GM08714 (cell line): ENCODE measurements at regions not wholly inside any gene's neighbourhood (a gene's known extent, or its start where the extent isn't known, plus 50 kb on each side); places are given as distances from the start of the nearest gene placed in this dataset.

Source experiments
- H3K4me3 ChIP-seq: fragments of 200-500 bp; sonication (Bioruptor generic); 2 replicates; pipeline ENCODE4 v1.5.1; 2014; ENCODE audit warnings: mild to moderate bottlenecking, low read length, inconsistent platforms
- ZNF274 ChIP-seq: IDR thresholded peaks from 2 replicates; pipeline ENCODE4 v1.6.1; 2012; ENCODE audit warnings: mild to moderate bottlenecking, low read depth, low read length

GRCh38 chr1:184292101-184292500 lies 94.7 kb upstream of the C1orf21 start:
- no peak overlapping the region for H3K4me3 ChIP-seq
- TF ChIP-seq ZNF274, result no peak

GRCh38 chr1:184294101-184294500 lies 92.7 kb upstream of the C1orf21 start:
- H3K4me3 ChIP-seq, result no peak overlapping the region
- TF ChIP-seq ZNF274, result no peak

GRCh38 chr1:184296466-184297243 lies 90.2 kb upstream of the C1orf21 start:
- no peak for TF ChIP-seq ZNF274

GRCh38 chr1:184297244-184297750 lies 89.5 kb upstream of the C1orf21 start:
- no peak overlapping the region for H3K4me3 ChIP-seq
- TF ChIP-seq ZNF274, result no peak

More at GRCh38 chr1:184296466-184297243, 90.2 kb upstream of the C1orf21 start:
- no peak overlapping the region for H3K4me3 ChIP-seq

GRCh38 chr1:184298440-184299405 lies 88.1 kb upstream of the C1orf21 start:
- no peak overlapping the region for H3K4me3 ChIP-seq
- no peak for TF ChIP-seq ZNF274

GRCh38 chr1:184299406-184299790 lies 87.4 kb upstream of the C1orf21 start:
- no peak for TF ChIP-seq ZNF274
- H3K4me3 ChIP-seq, result no peak overlapping the region

- no peak overlapping the region for H3K4me3 ChIP-seq
- TF ChIP-seq ZNF274, result no peak
Measured at GRCh38 chr1:184299796-184300195, 87.0 kb upstream of the C1orf21 start.

- no peak overlapping the region for H3K4me3 ChIP-seq
- TF ChIP-seq ZNF274, result no peak
Measured at GRCh38 chr1:184300446-184300845, 86.4 kb upstream of the C1orf21 start.

- TF ChIP-seq ZNF274, result no peak
Measured at GRCh38 chr1:184301227-184301626, 85.6 kb upstream of the C1orf21 start.

GRCh38 chr1:184302346-184302745 lies 84.5 kb upstream of the C1orf21 start:
- H3K4me3 ChIP-seq, result no peak overlapping the region
- TF ChIP-seq ZNF274, result no peak

More at GRCh38 chr1:184301227-184301626, 85.6 kb upstream of the C1orf21 start:
- no peak overlapping the region for H3K4me3 ChIP-seq

GRCh38 chr1:184310157-184310819 lies 76.5 kb upstream of the C1orf21 start:
- TF ChIP-seq ZNF274, result no peak
- H3K4me3 ChIP-seq, result no peak overlapping the region

GRCh38 chr1:184311580-184311979 lies 75.2 kb upstream of the C1orf21 start:
- H3K4me3 ChIP-seq, result no peak overlapping the region
- TF ChIP-seq ZNF274, result no peak

GRCh38 chr1:184315254-184315653 lies 71.6 kb upstream of the C1orf21 start:
- no peak for TF ChIP-seq ZNF274
- H3K4me3 ChIP-seq, result no peak overlapping the region

- no peak for TF ChIP-seq ZNF274
- no peak overlapping the region for H3K4me3 ChIP-seq
Measured at GRCh38 chr1:184319879-184320278, 67.0 kb upstream of the C1orf21 start.
